ENCODE measurements at regions not wholly inside any gene's neighbourhood (a gene's known extent, or its start where the extent isn't known, plus 50 kb on each side); places are given as distances from the start of the nearest gene placed in this dataset.

GRCh38 chr14:97703006-97703760 is 906.0 kb downstream of the VRK1 start:
- DNase-seq, result no peak

DNA sequence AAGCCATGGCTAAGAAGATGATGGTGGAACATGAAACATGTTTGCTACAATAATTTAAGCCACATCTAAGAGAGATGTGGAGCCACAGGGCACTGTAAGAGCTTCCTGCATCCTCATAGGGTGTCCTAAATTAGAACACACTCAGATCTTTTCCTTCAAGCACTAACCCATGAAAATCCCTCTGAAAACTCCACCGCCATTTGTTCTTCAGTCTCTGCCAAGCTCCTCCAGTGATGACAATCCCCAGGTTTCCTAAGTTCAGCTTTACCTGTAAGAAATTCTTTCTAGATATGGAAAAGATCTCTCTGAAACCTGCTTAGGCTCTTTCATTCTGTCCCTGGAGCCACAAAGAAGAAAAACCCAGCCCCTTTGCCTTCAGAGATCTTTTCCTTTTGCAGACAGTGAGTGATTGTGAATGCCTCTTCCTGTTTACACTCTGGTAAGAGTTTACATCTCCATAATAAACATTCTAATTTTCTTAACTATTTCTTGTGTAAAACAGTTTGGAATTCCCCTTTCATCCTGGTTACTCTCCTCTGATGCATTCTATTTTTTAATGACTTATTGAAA is 907.2 kb downstream of the VRK1 start:
- DNase-seq, result no peak

DNA sequence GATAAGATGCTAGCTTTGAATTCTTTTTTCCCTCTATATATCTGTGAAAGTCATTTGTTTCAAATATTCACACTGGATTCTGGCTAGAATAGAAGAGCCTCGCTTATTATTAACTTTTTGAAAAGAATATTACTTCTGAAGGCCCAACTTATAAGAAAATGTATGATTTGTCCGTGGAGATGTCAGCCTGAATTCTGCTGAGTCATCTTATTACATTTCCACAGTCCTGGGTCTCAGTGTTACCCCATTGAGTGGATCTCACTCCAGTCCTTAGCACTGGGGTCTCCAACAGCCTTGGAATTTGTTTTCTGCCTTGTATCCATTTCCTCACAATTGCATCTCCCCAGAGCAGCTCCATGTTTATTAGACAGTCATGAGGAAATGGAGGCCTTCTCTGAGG is 907.9 kb downstream of the VRK1 start:
- DNase-seq, result no peak

DNA sequence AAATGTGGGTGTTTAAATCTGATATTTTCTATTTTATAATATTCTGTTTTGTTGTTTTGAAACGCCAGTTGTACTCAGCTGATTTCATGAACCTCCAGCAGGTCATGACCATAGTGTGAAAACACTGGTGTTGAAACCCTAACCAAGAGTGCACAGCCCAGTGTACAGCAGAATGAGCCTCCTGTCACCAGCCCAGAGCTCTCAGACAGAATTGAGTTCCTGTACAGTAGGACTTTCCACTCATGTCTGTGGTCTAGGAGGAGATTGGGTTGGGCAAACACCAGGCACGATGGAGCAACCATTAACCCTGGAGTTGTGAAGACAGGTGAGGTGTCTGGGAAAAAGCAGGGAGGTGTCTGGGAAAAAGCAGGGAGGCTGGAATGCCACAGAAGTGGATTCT is 908.8 kb downstream of the VRK1 start:
- no peak for DNase-seq

GRCh38 chr14:97706819-97707218 is 909.6 kb downstream of the VRK1 start:
- DNase-seq, result no peak

DNA sequence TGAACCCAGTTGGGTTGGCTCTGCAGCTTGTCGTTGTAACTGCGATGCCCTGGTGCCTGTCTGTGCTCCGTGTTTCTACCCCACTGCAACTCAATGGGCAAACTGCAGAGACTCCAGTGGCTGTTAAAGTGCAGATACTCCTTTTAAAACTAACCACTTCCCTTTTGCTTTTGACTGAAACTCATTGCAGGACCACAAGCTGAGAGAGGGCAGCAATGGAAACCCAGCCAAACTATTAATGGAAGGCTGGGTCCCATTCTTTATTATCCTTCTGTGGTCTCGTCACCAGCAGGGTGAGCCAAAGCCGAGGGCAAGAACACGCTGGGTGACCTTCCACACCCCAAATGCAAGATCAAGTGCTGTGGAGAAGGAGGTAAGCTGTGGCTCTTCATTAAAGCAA is 910.4 kb downstream of the VRK1 start:
- no peak for DNase-seq

GRCh38 chr14:97709552-97709951 is 912.4 kb downstream of the VRK1 start:
- no peak for DNase-seq

DNA sequence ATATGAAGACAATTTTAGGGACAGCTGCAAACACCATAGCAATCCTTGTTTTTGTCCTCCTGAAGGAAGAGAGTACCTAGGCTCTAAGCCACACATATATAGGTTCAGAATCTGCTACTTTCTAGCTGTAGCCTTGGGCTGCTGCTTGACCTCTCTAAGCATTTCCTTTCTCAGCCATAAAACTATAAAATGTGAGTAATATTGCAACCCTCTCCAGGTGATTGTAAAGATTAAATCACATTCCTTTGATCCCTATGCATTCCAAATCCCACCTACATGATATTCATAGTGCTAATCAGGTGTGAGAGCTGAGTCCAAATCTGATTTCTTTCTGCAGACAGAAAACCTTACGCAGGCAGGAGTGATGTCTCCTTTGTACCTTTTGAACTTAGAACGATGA is 913.5 kb downstream of the VRK1 start:
- DNase-seq, result no peak

DNA sequence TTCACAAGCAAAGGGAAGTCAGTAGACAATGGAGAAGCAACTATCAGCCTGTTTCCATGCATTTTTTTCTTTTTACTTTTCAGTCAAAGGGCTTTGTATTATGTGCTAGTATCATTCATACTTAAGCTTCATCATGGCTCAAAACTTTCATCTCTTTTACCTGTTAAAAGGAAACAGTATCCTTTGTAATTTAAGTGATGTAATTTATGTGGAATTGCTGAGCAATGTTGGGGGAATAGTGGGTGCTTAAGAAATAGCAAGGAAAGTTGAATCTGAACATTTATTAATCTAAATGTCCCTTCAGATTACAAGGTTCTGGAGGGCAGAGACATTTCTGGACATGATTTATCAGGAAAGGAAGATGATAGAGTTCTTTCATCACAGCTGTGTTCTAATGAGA is 915.3 kb downstream of the VRK1 start:
- DNase-seq, result no peak

GRCh38 chr14:97713023-97713422 is 915.8 kb downstream of the VRK1 start:
- DNase-seq, result peak; percentile 27

- no peak for DNase-seq
Measured at GRCh38 chr14:97718886-97719442, 921.8 kb downstream of the VRK1 start.

DNA sequence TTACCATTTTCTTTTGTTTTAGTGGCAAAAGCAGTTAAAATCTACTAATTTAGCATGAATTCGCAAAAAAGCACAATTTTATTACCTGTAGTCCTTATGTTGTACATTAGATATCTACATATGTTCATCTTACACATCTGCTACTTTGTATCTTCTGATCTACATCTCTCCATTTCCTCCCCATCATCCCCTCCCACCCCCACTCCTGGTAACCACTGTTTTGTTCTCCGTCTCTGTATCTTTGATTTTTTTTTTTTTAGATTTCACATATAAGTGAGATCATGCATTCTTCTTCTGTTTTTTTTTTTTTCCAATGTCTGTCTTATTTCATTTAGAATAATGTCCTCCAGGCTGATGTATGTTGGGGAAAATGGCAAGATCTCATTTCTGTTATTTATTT is 922.7 kb downstream of the VRK1 start:
- no peak for DNase-seq

DNA sequence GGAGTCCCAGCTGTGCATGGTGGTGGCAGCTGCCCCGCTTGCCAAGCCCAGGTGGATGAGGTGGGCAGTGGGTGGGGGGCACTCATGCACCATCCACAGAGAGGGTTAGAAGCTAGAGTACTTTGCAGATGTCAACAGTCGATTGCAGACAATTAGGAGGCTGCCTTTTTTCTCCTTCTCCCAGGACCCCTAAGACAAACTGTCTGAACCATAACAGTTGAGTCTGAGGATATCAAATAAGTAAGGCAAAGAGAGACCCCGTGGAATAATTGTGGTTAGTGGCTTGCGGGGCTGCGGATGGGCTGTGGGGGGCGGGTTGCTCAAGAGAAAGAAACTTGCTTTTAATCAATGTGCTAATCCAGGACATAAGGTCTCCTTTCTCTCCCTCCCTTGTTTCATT is 926.2 kb downstream of the VRK1 start:
- no peak for DNase-seq

- peak; percentile 22 for DNase-seq
Measured at GRCh38 chr14:97723819-97724218, 926.6 kb downstream of the VRK1 start.

GRCh38 chr14:97724265-97724731 is 927.1 kb downstream of the VRK1 start:
- peak; percentile 22 for DNase-seq

- no peak for DNase-seq
Measured at GRCh38 chr14:97726676-97727075, 929.5 kb downstream of the VRK1 start.

DNA sequence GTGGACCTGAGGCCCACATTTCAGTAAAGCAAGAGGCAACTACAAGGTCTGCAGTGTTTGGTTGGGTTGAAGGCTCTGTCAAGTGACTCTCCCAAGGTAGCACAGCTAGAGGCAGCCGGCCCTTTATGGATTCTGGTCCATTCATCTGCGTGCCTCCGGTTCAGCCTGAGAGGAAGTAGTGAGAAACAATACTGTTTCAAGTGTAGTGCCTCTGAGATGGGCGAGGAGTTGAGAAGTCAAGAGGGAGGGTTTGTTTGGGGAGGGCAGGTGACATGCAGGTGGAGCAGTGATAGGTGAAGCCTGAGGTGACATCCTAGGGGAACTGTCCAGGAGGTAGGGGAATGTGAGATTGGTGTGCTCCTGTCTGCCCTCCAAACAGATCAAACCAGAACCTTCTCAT is 933.5 kb downstream of the VRK1 start:
- no peak for DNase-seq

DNA sequence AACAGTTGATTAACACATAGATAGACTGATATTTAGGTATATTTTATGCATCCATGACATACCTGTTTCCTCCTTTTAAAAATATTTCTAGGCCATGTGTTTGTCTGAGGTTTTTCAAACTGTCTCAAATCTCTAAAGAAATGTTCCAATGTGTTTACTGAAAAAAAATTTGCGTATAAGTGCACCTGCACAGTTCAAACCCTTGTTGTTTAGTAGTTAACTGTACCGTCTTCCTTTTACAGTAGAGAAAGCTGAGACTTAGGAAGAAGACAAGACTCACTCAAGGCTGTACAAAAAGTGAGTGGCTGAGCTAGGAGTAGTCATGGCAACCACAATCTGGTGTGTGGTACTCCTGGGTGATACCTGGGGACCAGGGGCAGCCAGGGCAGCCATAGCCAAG is 934.6 kb downstream of the VRK1 start:
- no peak for DNase-seq

GRCh38 chr14:97747316-97747715 is 950.1 kb downstream of the VRK1 start:
- no peak for DNase-seq

DNA sequence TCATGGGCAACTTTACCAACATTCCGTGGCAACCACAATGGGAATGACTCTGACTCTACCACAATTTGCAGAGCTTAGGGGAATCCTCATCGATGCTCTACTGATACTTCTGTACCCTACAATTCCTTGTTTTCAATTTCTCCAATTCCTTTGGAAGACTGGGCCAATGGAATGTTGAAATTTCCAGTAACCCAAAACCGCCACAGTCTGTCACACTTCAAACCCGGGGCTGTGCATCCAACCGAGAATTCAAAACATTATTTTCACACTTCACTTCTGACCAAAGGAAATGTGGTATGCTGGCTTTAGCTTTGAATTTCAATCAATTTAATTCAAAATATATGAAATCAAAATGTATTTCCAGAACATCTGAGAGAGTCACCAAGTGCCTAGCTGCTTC is 951.4 kb downstream of the VRK1 start:
- no peak for DNase-seq

DNA sequence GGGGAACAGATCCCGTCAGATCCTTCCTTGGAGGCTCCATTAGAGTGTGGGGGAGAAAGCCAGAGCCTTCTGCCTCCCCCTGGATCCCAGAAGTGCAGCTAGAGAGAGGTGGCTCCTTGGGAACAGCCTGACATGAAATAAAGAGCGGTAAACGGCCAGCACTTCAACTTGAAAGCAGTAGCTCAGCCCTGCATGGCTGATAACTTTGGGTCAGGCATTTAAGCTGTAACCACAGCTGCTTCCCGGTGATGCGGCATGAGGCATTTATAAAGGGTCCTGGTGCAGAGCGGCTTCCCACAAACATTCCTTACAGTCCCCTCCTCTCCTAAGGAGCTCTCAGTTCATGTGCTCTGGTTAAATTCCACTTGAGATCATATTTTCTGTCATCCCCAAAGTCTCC is 960.3 kb downstream of the VRK1 start:
- no peak for DNase-seq

DNA sequence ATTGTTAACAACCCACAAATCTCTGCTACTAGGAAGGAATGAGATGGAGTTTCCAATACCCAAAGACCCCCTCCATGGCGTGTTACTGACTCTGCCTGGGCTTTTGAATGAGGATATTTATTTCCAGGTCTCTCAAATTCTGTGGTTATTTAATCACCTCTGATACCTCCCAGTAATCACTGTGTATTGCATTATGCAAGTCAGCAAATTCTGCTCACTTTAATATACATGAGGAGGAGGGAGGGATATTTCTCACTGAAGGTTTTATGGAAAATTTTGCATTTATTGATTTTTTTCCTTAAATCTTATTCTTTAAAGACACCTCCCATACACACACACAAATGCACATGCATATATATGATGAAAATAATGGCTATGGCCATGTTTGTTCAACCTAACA is 962.9 kb downstream of the VRK1 start:
- no peak for DNase-seq

DNA sequence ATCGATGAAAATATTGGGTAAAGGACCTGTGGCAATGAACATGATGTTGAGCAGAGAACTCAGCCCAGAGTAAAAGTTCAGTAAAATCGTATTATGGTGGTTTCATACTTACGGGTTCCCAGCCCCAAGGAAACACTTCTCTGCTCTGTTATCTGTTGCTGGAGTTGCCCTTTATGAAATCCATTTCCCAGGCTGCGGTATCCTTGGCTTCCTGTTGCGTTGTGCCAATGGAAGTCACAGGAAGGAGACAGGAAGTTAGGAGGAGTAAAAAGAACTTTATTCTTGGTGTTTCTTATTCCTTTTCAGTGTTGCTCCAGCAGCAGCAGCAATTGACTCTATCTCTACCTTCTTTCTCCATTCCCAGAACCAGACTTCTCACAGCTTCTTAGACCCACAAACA is 965.2 kb downstream of the VRK1 start:
- DNase-seq, result no peak

DNA sequence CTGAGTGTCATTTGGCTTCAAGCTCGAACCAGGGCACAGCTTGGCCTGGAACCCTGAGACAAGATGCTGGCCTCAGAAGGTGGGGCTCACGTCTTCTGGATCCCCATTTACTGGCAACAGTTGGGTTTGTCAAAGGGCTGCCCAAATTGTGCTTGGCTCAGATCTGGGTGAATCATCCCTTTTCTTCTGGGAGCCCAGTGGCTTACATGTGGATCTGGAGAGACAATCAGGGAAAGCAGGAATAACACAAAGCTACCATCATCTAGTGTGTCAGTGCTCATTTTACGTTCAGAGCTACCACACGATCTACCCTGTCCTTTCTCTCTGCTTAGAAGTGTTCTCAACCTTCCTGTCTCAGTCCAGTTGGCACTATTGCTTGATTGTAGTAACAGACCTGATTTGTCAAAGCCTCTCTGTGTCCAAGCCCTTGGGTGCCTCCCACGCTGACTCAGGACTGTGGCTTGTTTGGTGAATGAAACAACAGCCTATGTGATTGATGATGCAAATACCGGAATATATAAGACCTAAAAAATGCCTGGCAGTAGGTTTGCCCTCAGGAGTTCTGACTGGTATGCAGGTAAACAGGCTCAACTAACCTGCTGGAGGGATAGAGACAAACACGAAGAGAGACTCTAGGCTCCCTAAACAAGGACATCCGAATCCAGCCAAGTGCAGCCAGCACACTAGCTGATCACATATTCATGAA is 974.3 kb downstream of the VRK1 start:
- no peak for DNase-seq

Measured in DMS53 (cell line).